ENCODE measurements at regions not wholly inside any gene's neighbourhood (a gene's known extent, or its start where the extent isn't known, plus 50 kb on each side); places are given as distances from the start of the nearest gene placed in this dataset.
A peak's percentile ranks its signal among the peaks of the same experiment; 100 is the strongest.

DNA sequence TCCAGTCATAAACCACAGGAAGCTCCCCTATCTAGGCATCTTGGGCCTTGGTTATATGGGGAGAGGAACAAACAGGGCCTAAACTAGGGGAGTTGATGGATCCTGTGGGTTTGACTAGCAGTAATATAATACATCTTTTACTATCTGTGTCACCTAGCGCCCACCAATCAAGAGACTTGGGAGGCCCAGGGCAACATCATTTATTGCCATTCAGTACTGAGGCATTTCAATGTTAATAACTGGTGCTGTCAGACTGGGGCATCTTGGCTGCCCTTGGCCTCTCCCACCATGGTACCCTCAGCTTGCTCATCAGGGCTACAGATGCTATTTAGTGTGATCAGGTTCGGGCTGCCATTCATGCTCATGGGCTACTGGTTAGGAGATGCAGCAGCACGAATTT, 320.7 kb downstream of the MYCN start:
- no peak for DNase-seq

DNA sequence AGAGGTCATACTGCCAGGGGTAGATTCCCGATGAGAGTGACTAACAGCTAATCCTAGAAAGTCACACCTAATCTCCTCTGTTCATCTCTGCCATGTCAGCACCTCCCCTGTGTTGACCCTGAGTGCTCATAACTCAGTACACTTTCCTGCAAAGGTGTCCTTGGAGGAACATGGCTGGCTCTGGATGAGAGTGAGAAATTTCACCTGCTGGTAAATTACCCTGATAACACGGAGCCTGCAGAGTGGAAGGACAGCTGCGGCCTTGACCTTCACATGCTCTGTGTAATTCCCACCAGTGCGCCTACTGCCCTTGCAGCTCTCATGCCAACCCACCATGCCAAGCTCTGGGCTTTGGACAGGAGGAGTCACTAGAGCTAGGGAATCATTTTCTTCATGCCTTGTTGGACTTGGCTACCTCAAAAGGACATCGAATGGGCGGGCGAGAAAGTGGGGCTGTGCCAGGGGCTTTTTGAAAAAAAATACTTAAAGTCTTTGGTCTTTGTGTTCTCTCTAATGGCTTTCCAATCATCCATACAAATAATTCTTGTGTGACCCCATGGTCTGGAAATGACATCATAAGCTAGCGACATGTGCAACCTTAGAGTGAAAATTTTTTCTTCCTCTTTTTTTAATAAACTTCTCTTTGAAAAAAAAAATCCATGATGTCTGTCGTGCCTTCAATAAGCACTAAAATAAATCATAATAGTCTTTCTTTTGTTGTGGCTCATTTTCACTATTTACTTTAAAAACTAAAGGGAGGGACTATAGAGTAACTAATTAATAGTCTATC, 319.9 kb downstream of the MYCN start:
- no peak for DNase-seq

DNA sequence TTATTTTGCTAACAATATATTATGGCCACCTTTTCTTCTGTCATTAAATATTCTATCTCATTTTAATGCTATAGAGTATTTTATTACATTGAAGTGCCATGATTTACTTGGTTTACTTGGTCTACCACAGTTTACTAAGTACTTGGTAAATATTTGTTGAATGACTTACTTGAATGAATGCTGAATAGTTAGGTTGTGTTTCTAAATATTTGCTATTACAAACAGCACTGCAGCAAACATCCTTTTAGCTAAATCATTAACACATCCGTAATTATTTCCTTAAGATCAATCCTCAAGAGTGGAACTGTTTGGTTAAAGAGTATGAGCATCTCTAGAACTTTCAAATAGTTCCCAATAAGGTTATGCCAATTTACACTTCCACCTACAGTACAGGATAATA, 318.7 kb downstream of the MYCN start:
- no peak for DNase-seq

DNA sequence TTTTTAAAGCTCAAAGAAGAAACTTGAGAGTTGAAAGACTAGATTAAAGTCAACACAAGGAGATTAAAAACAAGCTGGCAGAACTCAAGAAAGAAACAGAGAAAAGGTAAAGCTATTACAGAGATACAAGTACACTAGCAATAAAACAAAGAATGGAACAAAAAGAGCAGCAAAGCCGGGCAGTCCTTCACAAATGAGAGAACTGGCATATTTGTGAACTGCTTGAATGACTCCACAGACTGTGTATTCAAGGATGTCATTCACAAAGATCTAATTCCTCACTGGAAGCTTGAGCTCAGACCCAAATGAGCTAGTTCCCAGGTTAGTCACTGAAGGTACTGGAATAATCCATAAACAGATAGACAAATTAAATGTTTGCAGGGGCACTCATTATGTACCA, 318.0 kb downstream of the MYCN start:
- no peak for DNase-seq

DNA sequence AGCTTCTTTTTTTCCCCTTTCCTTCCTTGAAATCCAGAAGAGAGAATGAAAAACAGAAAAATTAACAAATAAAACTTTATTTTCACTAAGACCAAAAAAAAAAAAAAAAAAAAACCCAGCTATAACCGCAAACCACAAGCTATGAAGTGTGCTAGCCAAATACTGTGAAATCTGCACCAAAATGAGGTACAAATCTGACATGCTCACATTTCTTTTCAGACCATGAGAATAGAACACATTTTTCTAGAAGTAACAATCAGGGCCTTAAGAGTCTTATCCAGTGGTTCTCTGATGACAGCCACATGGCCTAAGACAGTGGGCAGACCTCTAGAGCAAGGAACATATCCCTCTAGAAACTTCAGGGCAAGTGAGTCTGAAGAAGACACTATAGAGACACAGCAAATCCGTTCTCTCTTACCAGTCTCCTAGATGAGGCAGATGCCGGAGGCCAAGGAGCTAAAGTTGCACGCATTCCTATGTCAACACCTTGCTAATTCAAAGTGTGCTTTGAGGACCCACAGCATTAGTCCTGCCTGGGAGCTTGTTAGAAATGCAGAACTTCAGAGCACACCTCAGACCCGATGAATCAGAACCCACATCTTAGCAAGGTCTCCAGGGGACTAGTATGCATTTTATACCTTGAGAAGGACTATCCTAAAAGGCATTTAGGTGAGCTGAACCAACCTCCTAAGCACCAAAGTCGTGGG, 317.1 kb downstream of the MYCN start:
- no peak for DNase-seq

DNA sequence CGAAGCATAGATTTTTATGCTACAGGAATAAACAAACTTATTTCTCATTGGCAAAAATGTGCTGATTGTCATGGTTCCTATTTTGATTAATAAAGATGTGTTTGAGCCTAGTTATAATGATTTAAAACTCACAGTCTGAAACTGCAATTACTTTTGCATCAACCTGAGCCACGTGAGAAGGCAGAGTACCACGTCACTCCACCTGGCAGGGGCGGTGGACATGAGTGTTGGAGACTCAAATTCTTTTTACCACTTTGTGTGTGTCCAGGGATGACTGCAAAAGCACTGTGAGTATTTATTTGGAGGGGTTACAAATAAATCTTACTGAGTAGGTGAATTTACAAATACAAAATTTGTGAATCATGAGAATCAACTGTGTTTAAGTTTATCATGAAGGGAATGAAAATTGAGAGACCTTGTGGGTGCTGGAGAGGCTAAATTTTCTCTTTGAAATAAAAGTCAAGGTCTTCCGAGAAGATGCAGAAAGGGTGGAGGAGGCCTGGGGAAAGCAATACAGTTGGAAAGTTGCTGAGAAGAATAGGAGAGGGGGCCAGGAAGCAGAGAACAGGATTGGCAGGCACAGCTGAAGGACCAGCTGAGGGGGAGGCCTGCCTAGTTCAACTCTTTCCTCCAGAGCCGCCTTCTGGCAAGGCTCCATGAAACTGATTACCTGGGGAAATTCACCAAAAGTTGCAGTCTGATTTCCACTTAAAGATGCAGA, 316.4 kb downstream of the MYCN start:
- DNase-seq, result no peak

DNA sequence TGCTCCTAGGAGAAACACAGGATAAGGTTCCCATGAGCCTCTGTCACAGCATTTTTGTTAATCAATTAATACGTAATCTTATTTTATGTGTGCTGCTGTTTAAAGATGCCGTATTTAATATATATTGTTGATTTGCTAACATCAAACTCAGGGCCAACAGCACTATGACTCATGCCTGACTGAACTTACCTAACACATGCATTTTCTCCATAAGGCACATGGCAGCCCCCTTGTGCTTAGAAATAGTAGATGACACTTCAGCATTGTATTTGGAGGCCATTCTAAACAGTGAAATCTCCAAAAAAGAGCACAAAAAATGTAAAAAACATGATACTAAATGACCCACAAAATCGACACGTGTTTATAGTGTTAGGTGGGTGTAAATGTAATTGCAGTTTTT, 314.8 kb downstream of the MYCN start:
- no peak for DNase-seq

DNA sequence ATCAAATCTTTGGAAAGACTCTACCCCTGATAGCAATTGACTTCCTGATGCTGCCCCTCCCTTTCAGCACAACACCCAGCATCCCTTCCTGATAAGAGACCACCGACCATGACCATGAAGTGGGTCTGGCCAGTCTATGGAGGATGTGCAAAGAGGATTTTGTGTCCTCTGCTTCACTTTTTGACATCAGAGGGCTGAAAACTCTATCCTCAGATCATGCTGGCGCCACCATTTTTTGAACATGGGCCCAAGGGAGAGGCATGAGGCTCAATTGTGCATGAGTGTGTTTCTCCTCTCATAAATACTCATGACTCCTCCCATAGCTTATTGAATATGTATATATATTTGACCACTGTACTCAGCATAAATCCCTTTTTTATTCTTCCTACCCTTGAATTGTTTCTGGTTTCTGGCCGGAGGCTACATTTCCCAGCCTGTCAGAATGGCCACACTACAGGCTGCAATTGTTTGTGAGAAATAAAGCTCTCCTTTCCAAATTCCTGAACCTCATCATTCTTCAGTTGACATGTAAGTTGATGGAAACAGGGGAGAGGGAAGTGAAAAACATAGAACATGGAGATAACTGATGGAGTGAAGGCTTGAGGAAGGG, 314.1 kb downstream of the MYCN start:
- DNase-seq, result no peak

DNA sequence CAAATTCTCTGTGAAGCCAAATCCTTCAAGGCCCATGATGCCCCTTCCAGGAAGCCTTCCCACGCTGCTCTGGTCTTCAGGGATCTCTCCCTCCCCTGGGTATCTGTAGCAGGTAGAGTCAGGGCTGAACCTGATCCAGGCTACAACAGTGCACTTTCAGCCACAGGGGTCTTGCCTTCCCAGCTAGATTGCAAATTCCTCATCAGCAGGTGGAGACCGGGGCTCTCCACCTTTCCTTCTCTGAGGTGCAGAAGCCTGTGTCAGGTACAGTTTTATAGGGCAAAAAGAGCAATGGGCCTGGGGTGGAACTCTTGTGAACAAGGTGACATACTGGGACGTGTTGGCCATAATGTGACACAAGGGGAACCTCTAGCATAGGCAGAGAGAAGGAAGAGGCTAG, 312.9 kb downstream of the MYCN start:
- DNase-seq, result no peak

DNA sequence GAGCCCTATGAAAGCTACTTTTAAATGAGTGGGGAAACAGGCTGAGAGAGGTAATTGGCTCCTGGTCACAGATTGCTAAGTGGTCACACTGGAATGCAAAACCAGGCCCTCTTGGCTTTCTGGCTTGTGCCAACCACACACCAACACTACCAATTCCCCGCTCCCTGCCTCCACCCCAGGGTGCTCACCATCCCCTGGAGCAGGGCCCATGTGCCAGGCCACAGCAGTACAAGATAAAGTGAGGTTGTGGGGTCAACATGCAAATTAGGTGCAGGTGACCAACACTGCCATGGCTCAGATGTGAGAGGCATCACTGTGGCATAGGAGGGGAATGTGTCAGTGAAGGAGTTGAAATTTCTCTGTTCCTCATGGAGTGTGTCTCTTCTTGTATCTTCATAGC, 312.5 kb downstream of the MYCN start:
- DNase-seq, result no peak

DNA sequence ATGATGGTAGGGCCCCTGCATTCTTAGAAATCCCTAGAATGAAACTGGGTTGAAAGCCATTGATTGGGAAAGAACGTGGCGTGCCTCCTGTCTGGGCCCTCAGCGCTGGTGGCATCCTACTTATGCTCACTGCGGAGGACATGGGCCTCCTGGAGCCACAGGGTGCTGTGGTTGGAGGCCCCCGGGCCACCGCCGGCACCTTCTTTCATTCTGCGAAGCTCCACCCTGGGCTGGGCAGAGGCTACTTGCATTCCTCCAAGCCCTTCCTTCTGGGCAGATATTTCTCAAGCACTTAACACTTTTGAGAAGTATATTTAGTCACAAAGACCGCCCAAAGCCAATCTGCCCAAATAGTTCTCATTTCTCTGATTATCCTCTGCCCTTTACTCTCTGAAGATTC, 311.9 kb downstream of the MYCN start:
- no peak for DNase-seq

DNA sequence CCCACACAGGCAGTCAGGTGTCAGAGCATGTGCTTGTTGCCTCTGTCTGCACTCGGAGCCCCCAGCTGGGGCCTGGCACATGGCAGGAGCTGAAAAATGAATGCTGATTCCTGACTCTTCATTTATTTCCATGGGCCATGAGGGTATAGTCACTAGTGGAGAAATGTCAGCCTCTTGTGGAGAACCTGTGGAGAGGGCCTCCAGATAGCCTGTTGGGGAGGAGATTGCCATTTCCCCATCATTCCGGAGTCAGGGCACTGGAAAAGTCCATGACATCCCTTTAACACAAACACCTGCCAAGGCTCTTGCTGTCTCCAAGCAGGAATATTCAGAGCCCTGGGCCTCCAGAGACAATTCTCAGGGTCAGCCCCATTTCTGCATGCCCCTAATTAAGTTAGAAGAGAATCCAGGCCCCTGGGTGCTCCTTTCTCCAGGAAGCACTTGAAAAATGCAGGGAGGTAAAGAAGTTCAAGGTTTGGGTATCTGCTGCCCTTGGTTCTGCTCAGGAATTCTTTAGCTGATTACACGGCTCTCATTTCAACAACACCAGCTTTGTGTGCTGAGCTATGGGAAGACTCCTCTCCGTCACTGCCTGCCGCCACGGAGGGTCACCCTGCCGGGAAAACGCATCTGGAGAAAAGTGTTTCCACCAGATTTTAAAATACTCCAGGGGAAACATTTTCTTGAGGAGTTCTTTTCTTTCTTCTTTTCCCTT, 311.3 kb downstream of the MYCN start:
- no peak for DNase-seq

DNA sequence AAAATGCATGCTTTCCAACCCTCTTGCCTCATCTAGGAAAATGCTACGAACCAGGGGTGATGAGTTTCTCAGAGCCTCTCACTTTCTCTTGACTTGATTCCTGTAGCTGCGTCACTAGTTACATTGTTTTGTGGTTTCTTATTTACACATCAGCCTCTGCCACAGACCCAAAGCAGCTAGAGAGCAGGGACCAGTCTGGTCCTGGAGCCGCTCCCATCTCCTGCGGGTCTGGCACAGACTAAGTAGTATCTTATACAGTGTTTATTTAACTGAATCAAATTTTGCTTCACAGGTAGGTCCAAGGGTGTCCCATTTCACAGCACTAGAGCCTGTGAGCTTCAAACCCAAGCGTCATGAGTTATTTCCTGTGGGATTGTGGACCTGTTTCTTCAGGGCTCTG, 310.5 kb downstream of the MYCN start:
- DNase-seq, result no peak

DNA sequence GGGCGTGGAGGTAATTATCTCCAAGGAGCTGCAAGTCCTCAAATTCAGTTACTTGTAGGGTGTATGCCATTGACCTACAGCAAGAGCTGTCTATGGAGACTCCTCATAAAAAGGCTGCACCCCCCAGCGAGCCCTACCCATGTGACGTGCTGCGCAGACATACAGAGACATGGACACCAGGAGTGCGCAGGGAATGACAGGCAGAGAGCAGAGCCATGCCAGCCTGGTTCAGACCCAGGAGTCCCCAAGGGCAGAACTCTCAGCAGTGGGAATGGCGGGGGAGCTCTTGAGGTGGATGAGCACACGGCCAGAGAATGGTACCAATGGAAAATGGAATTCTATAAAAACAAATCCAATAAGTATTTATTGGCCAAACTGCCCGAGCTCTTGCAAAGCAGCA, 310.1 kb downstream of the MYCN start:
- DNase-seq, result no peak

DNA sequence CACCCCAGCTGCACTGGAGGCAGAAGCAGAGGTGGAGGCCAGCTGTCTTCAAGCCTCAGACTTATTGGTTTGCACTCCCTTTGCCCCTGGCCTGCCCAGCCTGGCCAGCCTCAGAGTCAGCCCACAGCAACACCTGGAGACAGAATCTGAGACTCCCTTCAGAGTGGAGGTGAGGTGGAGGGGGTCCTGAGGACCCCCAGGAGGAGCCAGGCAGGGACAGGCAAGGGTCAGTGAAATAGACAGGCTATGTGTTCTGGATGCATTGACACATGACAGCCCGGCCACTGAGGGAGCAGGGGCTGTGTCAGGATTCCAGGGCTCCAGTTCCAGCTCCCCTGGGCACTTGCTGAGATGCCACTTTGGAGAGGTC, 309.7 kb downstream of the MYCN start:
- DNase-seq, result no peak

DNA sequence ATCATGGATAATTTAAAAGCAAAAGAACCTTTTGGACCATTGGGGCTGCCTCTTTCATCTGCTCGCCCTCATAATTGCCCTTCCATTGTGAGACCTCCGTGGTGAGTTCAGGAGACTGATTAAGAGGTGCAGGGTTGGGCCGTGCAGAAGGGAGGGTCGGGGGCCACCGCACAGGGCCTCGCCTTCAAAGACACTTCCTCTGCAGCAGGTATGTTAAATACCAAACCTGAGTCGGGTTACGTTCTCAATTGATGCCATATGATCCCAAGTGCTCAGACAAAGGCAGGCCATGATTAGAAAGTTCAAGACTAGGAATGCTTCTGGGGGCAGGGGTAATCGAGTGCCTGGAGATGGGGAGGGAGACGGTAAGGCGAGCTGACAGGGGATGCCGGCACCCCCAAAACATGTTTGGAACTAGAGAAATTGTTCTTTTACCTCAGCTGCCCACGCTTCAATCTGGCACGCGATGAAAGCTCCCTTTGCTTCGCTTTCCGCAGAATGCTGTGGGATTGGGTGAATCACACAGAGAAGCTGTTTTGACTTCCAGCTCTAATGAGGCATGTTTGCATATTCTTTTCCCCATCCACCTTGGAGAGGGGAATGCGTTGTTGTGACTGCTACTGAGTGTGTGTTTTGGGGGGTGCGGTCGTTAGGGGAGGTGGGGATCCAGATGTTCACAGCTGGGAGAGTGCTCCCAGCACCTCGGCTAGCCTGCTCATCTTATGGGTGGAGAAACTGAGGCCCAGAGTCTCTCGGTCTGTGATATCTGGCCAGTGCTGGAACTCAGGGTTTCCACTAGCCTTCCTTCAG, 309.1 kb downstream of the MYCN start:
- peak in 1 of 56 donors; percentile 17 for DNase-seq

DNA sequence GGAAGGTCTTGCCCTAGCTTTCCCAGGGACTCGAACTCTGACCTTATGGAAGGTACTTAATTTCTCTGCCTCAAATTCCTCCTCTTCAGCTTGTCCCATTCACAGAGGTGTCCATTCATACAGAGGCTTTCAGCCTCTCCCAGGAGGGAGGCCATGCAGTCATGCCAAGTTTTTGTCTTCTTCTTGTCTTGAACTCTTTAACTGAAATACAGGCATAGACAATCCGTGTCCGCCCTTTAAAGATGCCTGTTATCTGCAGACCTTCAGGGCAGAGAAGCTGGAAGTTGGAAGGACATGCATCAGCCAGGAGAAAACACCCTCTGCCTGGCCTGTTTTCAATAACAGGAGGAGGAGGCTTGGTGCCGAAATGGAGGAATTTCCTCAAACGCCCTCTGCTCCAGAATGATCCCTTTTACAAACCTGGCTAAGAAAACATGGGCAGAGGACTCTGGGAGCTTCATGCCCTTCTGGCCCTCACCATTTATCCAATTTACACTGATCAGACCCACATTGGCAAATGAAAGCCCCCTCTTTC, 308.3 kb downstream of the MYCN start:
- DNase-seq, result no peak

DNA sequence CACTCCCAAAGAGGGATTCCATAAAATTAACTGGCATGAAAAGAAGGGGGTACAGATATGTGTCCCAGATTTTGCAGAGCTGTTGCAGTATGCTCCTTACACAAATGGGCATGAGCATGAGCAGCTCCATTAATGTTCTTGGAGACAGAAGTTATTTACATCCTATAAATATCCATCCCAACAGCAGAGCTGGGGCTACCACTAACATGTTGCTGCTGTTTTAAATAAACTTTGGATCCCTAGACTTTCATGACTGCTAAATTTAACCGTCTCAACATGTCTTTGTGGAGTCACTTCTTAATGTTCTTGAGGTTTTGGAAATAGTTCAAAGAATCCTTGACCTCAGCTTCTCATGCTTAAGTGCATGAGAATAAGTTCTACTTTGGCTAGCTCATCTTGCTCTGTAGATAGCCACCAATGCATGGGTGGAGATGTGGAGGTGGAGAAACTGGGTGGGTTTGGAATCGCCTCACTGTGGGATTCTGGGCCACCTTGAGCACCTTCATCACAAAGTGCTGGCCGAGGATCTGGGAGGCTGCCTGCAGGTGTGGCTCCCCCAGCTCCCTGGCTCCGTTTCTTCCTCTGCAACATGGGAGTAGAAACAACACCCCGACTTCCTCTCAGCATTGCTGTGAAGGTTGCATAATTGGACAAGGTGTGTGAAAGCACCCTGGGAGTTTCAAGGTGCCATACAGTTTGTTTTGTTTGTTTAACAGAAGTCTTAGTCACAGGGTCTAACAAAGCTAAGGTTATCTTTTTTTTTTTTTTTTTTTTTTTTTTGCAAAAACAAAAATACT, 307.2 kb downstream of the MYCN start:
- no peak for DNase-seq

DNA sequence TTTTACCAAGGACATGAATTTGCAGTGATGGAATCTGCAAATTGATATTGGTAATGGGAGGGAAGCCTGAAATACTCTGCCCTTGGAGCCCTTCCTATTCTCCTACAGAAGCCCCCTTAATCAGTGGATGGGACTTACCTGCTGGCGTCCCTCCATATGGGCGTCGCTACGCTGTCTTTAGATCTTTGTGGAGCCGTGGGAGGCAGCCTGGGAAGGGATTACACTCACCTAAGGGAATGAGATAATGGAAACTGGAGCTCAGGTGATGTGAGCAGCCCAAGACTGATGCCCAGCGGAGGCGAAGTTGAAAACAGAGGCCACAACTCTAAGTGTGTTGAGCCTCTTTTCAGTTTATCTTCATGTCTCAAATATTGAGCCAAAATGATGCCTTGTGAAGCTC, 306.6 kb downstream of the MYCN start:
- DNase-seq, result no peak

Data from amygdala (tissue), 56 donors.